GM12878 (cell line): ENCODE measurements at regions not wholly inside any gene's neighbourhood (a gene's known extent, or its start where the extent isn't known, plus 50 kb on each side); places are given as distances from the start of the nearest gene placed in this dataset.

Experiments used
- ATAC-seq: fragments of 200-7000 bp; cut with Tn5 transposase; 3 replicates; pipeline ENCODE4 v1.9.1; 2020; ENCODE audit warnings: mild to moderate bottlenecking, moderate library complexity
- BruUV-seq: library from RNA; stranded (reverse); fragments of 400-500 nt; replicated peaks from 2 replicates; lab custom pipeline; 2021; lab: Mats Ljungman, UMichigan
- CTCF ChIA-PET: fragments of 300-600 bp; sonication (Branson Sonifier 250); formaldehyde crosslinking; extraction: SDS; loops from one replicate; lab custom pipeline; 2021; ENCODE audit warnings: inconsistent platforms; lab: Yijun Ruan, JAX
- POLR2A ChIA-PET: fragments of 350-600 bp; formaldehyde crosslinking; extraction: SDS; loops from one replicate; lab custom pipeline; 2021; ENCODE audit warnings: inconsistent platforms; lab: Charles Lee
- RAD21 ChIA-PET: fragments of 300-600 bp; sonication (Branson Sonifier 250); formaldehyde crosslinking; loops from one replicate; lab custom pipeline; 2023; ENCODE audit warnings: antibody characterized with exemption; ENCODE audit not compliant: unreplicated experiment; lab: Charles Lee
- SMC1A ChIA-PET: fragments of 300-600 bp; sonication (Branson Sonifier 250); formaldehyde crosslinking; loops from one replicate; lab custom pipeline; 2023; ENCODE audit not compliant: unreplicated experiment, uncharacterized antibody; lab: Charles Lee
- DNase-seq: peaks from one replicate; pipeline ENCODE4 v3.0.0-alpha.2; 2011; ENCODE audit warnings: low read depth, low spot score
- FAIRE-seq: peaks from 3 replicates; lab custom pipeline; 2011; peaks lifted over from hg19 to GRCh38; lab: Jason Lieb, UNC
- H2AFZ ChIP-seq: 2 replicates; pipeline ENCODE4 v1.6.0; 2011; ENCODE audit warnings: low read depth, low read length, control low read depth; ENCODE audit not compliant: control insufficient read depth
- H3K27ac ChIP-seq: 2 replicates; pipeline ENCODE4 v1.5.1; 2011; ENCODE audit warnings: control low read depth; ENCODE audit not compliant: control insufficient read depth, insufficient read depth
- H3K27me3 ChIP-seq, 2 experiments: replicated peaks in 1 of 2; 2 replicates each; pipeline versions ENCODE4 v1.6.0 to v1.6.1; 2011; ENCODE audit warnings: low read length in 1 of 2; ENCODE audit not compliant: control insufficient read depth in 2 of 2, insufficient read depth in 2 of 2
- H3K36me3 ChIP-seq, 2 experiments: 2 replicates each; pipeline ENCODE4 v1.5.1; 2011; ENCODE audit warnings: low read length in 1 of 2; ENCODE audit not compliant: control insufficient read depth in 2 of 2, insufficient read depth in 2 of 2
- H3K4me1 ChIP-seq: 2 replicates; pipeline ENCODE4 v1.6.1; 2011; ENCODE audit warnings: mild to moderate bottlenecking, low read length, moderate library complexity, mixed read lengths; ENCODE audit not compliant: control insufficient read depth, insufficient read depth
- H3K4me2 ChIP-seq: 2 replicates; pipeline ENCODE4 v1.6.0; 2011; ENCODE audit warnings: control low read depth; ENCODE audit not compliant: control insufficient read depth, insufficient read depth
- H3K4me3 ChIP-seq: fragments of 200-600 bp; sonication (generic); 2 replicates; pipeline ENCODE4 v1.5.1; 2016
- H3K79me2 ChIP-seq: 2 replicates; pipeline ENCODE4 v1.6.0; 2011; ENCODE audit warnings: low read length; ENCODE audit not compliant: control insufficient read depth, insufficient read depth
- H3K9ac ChIP-seq: 2 replicates; pipeline ENCODE4 v1.8.0; 2011; ENCODE audit warnings: low read length, control low read depth, mixed read lengths; ENCODE audit not compliant: control insufficient read depth, insufficient read depth
- H3K9me3 ChIP-seq: replicated peaks from 3 replicates; pipeline ENCODE4 v1.5.1; 2011; ENCODE audit warnings: mild to moderate bottlenecking, low read length; ENCODE audit not compliant: control insufficient read depth, insufficient read depth
- H4K20me1 ChIP-seq: 2 replicates; pipeline ENCODE4 v1.6.0; 2011; ENCODE audit not compliant: control insufficient read depth, insufficient read depth
- ATF7 ChIP-seq: fragments of 450-650 bp; IDR thresholded peaks from 2 replicates; pipeline ENCODE4 v1.6.1; 2016; ENCODE audit warnings: low read depth, mild to moderate bottlenecking
- BMI1 ChIP-seq: fragments of 450-650 bp; IDR thresholded peaks from 2 replicates; pipeline ENCODE4 v1.6.1; 2016; ENCODE audit warnings: mild to moderate bottlenecking, moderate library complexity, borderline replicate concordance
- EP300 ChIP-seq, 2 experiments: fragments of 150-350 bp in 1 of 2; IDR thresholded peaks; 2 replicates each; pipeline ENCODE4 v1.6.1; 2011 to 2012; ENCODE audit warnings: low read depth in 2 of 2, low read length in 2 of 2, borderline replicate concordance in 1 of 2, improper control_type of control experiment in 1 of 2, inconsistent platforms in 1 of 2; ENCODE audit not compliant: control insufficient read depth in 1 of 2
- FOXM1 ChIP-seq: IDR thresholded peaks from 2 replicates; pipeline ENCODE4 v1.6.1; 2012; ENCODE audit warnings: low read depth, mild to moderate bottlenecking, inconsistent platforms, low read length, moderate library complexity
- PAX5 ChIP-seq: IDR thresholded peaks from 2 replicates; pipeline ENCODE4 v1.6.1; 2011; ENCODE audit warnings: low read depth, low read length, borderline replicate concordance
- SIN3A ChIP-seq: IDR thresholded peaks from 2 replicates; pipeline ENCODE4 v1.6.1; 2012; ENCODE audit warnings: low read depth, low read length, improper control_type of control experiment
- ZBTB11 ChIP-seq: fragments of 450-650 bp; formaldehyde crosslinking; IDR thresholded peaks from 2 replicates; pipeline ENCODE4 v1.5.0; 2022; ENCODE audit warnings: mild to moderate bottlenecking, missing genetic modification characterization
- WGBS: methylation state at CpG from one replicate; pipeline ENCODE4 v1.1.6; 2016; ENCODE audit warnings: low lambda C conversion rate; ENCODE audit not compliant: insufficient replicate concordance, insufficient coverage; ENCODE audit errors: missing lambda C conversion rate; 5-methylcytosine and 5-hydroxymethylcytosine counted together
- in situ Hi-C: fragments of 300-500 bp; cut with MboI; formaldehyde crosslinking; loops from 9 replicates; pipeline ENCODE4 v1.14.3; 2018; ENCODE audit warnings: mixed read lengths
- intact Hi-C: fragments of 100-400 bp; cut with micrococcal nuclease; formaldehyde crosslinking; loops from one replicate; pipeline ENCODE4 v1.14.2; 2022; ENCODE audit not compliant: unreplicated experiment
- TF ChIP-seq, protein P1 (sequence below): fragments of 450-650 bp; IDR thresholded peaks from 2 replicates; pipeline ENCODE4 v1.6.1; 2017; ENCODE audit warnings: mild to moderate bottlenecking, moderate library complexity

GRCh38 chr5:128693764-128694163, 155.7 kb upstream of the FBN2 start:
- no peaks in the 10 kb centered on the region for H3K36me3 ChIP-seq
- intact Hi-C loops: no loop called here
- no peak overlapping the region for H3K4me3 ChIP-seq
- no peak overlapping the region for H2AFZ ChIP-seq
- DNase-seq (no peak), FAIRE-seq (no peak), ATAC-seq (no peak)
- SMC1A ChIA-PET: no interaction called here
- no peak overlapping the region for H3K9ac ChIP-seq
- no peaks in the 10 kb centered on the region for H3K79me2 ChIP-seq
- CTCF ChIA-PET: no interaction called here
- H4K20me1 ChIP-seq: no peaks in the 10 kb centered on the region
- H3K9me3 ChIP-seq: no peaks in the 10 kb centered on the region
- WGBS: 2% methylated on average over 3 of the region's 3 CpGs
- no peak overlapping the region for H3K27ac ChIP-seq
- no peaks in the 10 kb centered on the region for H3K27me3 ChIP-seq
- POLR2A ChIA-PET: no interaction called here
- no peak for TF ChIP-seq BMI1
- TF ChIP-seq, protein P1, sequence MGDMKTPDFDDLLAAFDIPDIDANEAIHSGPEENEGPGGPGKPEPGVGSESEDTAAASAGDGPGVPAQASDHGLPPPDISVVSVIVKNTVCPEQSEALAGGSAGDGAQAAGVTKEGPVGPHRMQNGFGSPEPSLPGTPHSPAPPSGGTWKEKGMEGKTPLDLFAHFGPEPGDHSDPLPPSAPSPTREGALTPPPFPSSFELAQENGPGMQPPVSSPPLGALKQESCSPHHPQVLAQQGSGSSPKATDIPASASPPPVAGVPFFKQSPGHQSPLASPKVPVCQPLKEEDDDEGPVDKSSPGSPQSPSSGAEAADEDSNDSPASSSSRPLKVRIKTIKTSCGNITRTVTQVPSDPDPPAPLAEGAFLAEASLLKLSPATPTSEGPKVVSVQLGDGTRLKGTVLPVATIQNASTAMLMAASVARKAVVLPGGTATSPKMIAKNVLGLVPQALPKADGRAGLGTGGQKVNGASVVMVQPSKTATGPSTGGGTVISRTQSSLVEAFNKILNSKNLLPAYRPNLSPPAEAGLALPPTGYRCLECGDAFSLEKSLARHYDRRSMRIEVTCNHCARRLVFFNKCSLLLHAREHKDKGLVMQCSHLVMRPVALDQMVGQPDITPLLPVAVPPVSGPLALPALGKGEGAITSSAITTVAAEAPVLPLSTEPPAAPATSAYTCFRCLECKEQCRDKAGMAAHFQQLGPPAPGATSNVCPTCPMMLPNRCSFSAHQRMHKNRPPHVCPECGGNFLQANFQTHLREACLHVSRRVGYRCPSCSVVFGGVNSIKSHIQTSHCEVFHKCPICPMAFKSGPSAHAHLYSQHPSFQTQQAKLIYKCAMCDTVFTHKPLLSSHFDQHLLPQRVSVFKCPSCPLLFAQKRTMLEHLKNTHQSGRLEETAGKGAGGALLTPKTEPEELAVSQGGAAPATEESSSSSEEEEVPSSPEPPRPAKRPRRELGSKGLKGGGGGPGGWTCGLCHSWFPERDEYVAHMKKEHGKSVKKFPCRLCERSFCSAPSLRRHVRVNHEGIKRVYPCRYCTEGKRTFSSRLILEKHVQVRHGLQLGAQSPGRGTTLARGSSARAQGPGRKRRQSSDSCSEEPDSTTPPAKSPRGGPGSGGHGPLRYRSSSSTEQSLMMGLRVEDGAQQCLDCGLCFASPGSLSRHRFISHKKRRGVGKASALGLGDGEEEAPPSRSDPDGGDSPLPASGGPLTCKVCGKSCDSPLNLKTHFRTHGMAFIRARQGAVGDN: no peak
- no peak for TF ChIP-seq PAX5
- no peak for TF ChIP-seq FOXM1
- no peak for TF ChIP-seq EP300 (IDR thresholded peaks at IDR 0.05; ENCODE audit: borderline replicate concordance in 1 of 2, control insufficient read depth in 1 of 2, low read depth in 2 of 2, low read length in 2 of 2)
- no peak for TF ChIP-seq ATF7
- no peak for TF ChIP-seq ZBTB11 (CRISPR knock-in tag)
- TF ChIP-seq SIN3A: no peak
- RAD21 ChIA-PET: no interaction called here
- BruUV-seq: no TSS peak
- no peak overlapping the region for H3K4me2 ChIP-seq
- H3K4me1 ChIP-seq: no peaks in the 10 kb centered on the region
- in situ Hi-C loops: no loop called here
